Mucosa of stomach (tissue), 1 donor: ENCODE measurements at regions not wholly inside any gene's neighbourhood (a gene's known extent, or its start where the extent isn't known, plus 50 kb on each side); places are given as distances from the start of the nearest gene placed in this dataset.

Experiments
- H3K27me3 ChIP-seq: one replicate; pipeline ENCODE4 v1.7.0; 2013; ENCODE audit warnings: mild to moderate bottlenecking, low read length; ENCODE audit not compliant: control insufficient read depth, insufficient read depth
- H3K36me3 ChIP-seq: one replicate; pipeline ENCODE4 v1.7.0; 2013; ENCODE audit warnings: low read length; ENCODE audit not compliant: control insufficient read depth, insufficient read depth
- H3K4me1 ChIP-seq: one replicate; pipeline ENCODE4 v1.7.0; 2013; ENCODE audit warnings: mild to moderate bottlenecking, low read length; ENCODE audit not compliant: control insufficient read depth, insufficient read depth
- H3K4me3 ChIP-seq: one replicate; pipeline ENCODE4 v1.7.0; 2013; ENCODE audit warnings: low read length
- H3K9ac ChIP-seq: one replicate; pipeline ENCODE4 v1.7.0; 2013; ENCODE audit warnings: mild to moderate bottlenecking, low read length, moderate library complexity
- H3K9me3 ChIP-seq: one replicate; pipeline ENCODE4 v1.7.0; 2013; ENCODE audit warnings: mild to moderate bottlenecking, low read length, moderate library complexity; ENCODE audit not compliant: control insufficient read depth
- donor health status: Pancreatic carcinoma.

DNA sequence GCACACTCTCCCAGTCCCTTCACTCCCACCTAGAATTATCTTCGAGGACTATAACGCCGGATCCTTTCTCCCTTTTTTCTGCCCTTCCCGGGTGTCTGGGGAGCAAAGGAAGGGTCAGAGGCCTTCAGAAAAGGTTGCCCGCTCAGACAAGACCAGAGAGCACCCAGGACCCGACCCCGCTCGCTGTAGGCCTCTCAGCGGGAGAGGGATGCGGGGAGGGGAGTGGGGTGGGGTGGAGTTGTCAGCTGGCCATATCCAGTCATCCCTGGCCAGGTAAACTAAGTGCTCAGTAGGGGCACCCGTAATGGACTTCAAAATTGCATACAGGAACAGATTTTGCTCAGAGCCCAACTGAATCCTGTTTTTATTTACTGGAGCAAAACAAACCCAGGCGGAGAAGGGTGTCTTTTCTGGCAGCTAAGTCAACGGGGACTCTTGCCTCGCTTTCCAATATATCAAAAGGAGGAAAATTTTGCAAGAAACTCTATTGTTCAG, 65.0 kb downstream of the NOL4 start:
- Histone ChIP-seq H3K36me3 (no peaks in the 10 kb centered on the region), H3K4me3 (no peak overlapping the region), H3K9me3 (no peaks in the 10 kb centered on the region), H3K9ac (no peak overlapping the region), H3K4me1 (no peaks in the 10 kb centered on the region), H3K27me3 (peaks cover 19% of the 10 kb centered on the region)

DNA sequence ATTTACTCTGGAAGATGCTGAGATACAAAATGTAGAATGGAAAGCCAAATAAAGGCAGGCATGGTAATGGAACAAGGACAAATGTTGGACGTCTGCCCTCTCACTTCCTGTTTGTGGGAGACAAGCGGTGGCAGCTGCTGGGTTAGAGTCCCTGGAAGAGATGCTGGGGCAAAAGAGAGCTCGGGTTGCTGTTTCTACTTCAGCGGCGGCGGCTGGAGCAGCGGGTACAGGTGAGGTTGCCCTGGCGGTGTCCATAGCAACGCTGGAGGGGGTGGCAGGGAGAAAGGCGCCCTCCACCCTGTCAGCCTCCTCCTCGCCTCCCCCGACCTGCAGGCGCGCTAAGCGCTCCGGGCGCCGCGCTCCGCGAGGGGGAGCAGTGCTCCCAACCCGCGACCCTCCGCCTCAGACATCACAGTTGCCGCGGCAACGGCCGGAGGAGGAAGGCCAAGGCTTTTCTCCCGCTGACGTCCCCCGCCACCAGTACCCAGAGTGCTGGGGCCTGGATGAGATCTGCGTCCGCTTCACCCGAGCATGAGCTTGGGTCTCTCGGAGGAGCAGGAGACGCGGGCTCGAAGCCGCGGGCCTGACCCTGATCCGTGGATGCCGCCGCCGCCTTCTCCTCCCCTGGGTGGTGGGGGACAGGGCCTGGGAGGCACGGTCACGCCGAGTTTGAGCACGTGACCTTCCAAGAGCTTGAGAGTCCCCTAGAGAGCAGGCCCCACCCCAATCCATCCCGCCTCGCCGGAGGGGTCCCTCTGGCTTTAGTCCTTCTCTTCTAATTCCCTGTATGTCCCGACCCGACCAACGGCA, 65.6 kb downstream of the NOL4 start:
- H3K9ac ChIP-seq, result no peak overlapping the region
- H3K27me3 ChIP-seq, result peaks cover 19% of the 10 kb centered on the region
- H3K4me3 ChIP-seq, result no peak overlapping the region
- H3K36me3 ChIP-seq, result no peaks in the 10 kb centered on the region
- no peaks in the 10 kb centered on the region for H3K4me1 ChIP-seq
- H3K9me3 ChIP-seq, result no peaks in the 10 kb centered on the region

DNA sequence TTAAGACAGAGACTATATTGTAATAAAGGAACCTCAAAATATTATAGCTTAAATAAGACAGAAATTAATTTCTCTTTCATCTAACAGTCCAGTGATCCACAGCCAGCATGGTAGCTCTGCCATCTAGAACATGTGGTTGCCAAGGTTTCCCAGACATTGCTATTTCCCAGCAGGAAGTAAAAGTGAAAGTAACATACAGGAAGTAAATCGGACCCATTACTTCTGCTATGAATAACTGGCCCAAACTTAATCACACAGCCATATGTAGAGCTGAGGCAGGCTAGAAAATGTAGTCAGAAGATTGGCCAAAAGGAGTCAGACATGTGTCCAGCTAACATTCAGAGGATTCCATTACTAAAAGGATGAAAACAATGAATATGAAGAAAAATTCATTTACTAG, 71.0 kb downstream of the NOL4 start:
- Histone ChIP-seq H3K36me3 (no peaks in the 10 kb centered on the region), H3K4me3 (no peak overlapping the region), H3K9ac (no peak overlapping the region), H3K4me1 (no peaks in the 10 kb centered on the region), H3K9me3 (no peaks in the 10 kb centered on the region), H3K27me3 (peaks cover 5% of the 10 kb centered on the region)

DNA sequence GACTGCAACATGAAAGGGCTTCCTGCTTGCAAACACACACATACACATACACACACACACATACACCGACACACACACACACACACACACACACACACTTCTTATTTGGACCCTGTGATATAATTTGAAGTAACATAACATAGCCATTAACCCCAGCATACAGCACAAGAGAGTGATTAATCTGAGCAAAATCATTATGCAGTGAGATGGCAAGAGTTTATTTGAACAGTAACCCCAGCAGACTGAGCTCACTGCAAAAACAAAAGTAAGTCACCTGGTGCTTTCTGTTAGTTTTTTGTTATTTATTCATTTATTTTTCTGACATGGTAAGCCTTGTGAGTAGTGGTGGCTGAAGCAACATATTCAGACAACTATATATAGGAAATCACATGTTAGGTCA, 93.7 kb downstream of the NOL4 start:
- Histone ChIP-seq H3K4me3 (no peak overlapping the region), H3K9me3 (no peaks in the 10 kb centered on the region), H3K4me1 (no peaks in the 10 kb centered on the region), H3K27me3 (no peaks in the 10 kb centered on the region), H3K36me3 (no peaks in the 10 kb centered on the region), H3K9ac (no peak overlapping the region)

DNA sequence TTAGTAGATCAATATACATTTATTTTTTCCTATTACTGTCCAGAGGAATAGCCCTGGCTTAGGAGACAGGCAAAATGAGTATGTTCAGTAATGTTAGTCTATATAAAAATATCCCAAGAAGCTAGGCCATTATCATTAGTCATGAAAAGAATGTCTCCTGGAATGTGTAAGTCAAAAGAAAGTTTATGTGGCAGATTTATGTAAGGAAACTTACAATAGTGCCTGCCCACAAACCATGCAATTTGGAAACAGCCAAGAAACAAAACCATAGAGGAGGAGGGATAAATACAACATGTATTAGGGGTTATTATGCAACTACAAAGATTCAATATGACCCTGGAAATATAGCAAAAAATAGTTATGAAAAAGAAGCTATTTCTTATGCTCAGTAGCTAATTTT, 96.3 kb downstream of the NOL4 start:
- Histone ChIP-seq H3K9ac (no peak overlapping the region), H3K36me3 (no peaks in the 10 kb centered on the region), H3K9me3 (no peaks in the 10 kb centered on the region), H3K4me3 (no peak overlapping the region), H3K4me1 (no peaks in the 10 kb centered on the region), H3K27me3 (no peaks in the 10 kb centered on the region)

DNA sequence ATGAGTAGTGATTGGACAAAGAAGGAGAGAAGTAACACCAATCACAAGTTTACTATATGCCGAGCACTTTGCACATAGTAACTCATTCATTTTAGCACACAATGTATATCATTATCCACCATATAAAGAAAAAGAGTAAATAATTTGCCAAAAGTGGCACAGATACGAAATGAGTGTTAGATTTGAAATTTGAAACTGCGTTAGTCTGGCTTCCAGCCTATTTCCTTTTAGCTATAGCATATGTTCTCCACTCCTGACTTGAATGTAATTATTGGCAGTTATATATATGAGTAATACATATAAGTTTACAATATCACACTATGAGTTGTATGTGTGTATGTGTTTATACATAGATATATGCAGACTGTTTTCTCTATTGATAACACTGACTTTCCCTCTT, 98.6 kb downstream of the NOL4 start:
- no peaks in the 10 kb centered on the region for H3K4me1 ChIP-seq
- H3K27me3 ChIP-seq, result no peaks in the 10 kb centered on the region
- H3K4me3 ChIP-seq, result no peak overlapping the region
- H3K9me3 ChIP-seq, result no peaks in the 10 kb centered on the region
- H3K36me3 ChIP-seq, result no peaks in the 10 kb centered on the region
- no peak overlapping the region for H3K9ac ChIP-seq

DNA sequence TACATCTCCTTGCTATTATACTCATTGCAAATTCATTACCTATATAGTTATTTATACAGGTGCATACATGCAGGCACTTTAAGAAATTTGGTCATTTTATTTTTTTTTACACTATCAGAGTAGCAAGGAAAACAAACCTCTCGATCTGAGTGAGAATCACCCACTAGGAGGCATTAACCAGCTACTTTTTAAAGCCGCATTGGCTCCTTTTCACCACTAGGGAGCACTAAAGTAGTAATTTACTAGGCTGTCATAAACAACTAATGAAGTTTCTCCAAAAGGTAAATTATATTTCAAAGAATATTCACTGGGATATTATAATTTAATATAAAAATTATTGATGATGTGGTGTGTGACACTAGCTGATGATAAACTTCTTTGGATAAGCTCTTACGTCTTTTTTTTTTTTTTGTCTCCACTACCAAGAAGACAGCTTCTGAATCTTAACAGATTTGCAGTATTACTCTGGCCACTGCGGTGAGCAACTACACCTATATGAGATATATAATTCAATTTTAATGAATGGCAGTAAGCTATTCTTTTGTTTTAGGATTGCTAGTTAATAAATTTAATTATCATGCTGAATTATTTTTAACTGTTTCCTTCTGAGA, 101.9 kb downstream of the NOL4 start:
- Histone ChIP-seq H3K27me3 (no peaks in the 10 kb centered on the region), H3K4me3 (no peak overlapping the region), H3K4me1 (no peaks in the 10 kb centered on the region), H3K9me3 (no peaks in the 10 kb centered on the region), H3K36me3 (no peaks in the 10 kb centered on the region), H3K9ac (no peak overlapping the region)

DNA sequence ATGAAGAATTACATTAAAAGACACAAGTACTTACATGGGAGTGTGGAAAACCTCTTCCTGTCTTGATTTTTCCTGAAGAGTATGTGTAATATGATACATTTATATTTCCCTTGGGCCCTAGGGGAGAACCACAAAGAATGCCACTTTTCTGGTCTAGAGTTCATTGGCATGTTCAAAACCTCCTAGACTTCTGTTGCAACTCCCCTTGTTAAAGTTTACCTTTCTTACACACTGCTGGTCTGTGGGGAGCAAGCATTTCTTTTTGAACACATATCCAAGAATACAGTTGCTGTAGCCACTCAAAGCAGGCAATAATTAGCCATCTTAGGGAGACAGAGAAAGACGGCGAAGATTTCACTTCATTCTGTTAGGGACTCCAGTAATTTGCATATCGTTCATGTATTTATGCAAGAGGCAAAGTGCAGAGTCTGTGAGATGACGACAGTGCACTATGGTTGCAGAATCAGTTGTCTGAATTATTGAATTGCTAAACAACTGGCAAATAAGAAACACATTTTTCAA, 103.5 kb downstream of the NOL4 start:
- H3K9ac ChIP-seq, result no peak overlapping the region
- H3K27me3 ChIP-seq, result no peaks in the 10 kb centered on the region
- H3K4me3 ChIP-seq, result no peak overlapping the region
- no peaks in the 10 kb centered on the region for H3K9me3 ChIP-seq
- no peaks in the 10 kb centered on the region for H3K36me3 ChIP-seq
- no peaks in the 10 kb centered on the region for H3K4me1 ChIP-seq

DNA sequence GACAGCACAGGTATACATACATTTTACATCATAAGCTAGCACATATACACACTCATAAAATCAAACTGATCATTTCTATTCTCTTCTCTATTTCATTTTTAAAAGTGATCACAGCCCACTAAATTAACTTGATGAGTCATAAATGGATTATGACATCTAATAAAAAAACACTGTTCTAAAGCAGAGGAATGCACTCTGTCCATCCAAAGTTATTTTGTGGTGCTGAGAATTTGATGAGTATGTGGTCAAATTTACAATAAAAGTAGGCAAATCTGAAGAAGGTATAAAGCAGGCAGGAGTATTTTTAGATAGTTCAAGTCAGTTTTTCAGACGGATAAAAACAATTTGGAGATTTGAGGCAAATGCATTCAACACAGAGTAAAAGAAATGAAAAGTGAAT, 104.4 kb downstream of the NOL4 start:
- Histone ChIP-seq H3K27me3 (no peaks in the 10 kb centered on the region), H3K36me3 (no peaks in the 10 kb centered on the region), H3K9me3 (no peaks in the 10 kb centered on the region), H3K4me1 (peaks cover 2% of the 10 kb centered on the region), H3K4me3 (no peak overlapping the region), H3K9ac (no peak overlapping the region)

DNA sequence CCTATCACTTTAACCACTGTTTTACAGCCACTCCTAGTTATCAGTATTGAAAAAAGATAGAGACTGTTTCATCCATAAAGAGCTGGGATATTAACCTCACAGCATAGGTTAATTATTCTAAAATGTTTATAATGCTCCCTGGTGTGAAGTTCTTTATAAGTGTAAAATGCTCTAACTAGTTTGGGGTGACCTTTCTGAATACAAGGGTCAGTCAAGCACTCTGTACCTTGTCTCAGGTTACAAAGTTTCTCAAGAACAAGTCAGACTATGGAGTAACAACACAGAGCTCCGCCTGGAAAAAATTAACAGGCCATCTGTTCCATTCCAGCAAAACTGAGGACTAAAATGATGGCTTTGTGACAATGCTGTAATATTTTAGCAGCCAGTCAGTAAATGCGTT, 107.4 kb downstream of the NOL4 start:
- H3K9me3 ChIP-seq, result no peaks in the 10 kb centered on the region
- H3K36me3 ChIP-seq, result no peaks in the 10 kb centered on the region
- H3K4me3 ChIP-seq, result no peak overlapping the region
- peaks cover 3% of the 10 kb centered on the region for H3K4me1 ChIP-seq
- no peak overlapping the region for H3K9ac ChIP-seq
- H3K27me3 ChIP-seq, result no peaks in the 10 kb centered on the region

DNA sequence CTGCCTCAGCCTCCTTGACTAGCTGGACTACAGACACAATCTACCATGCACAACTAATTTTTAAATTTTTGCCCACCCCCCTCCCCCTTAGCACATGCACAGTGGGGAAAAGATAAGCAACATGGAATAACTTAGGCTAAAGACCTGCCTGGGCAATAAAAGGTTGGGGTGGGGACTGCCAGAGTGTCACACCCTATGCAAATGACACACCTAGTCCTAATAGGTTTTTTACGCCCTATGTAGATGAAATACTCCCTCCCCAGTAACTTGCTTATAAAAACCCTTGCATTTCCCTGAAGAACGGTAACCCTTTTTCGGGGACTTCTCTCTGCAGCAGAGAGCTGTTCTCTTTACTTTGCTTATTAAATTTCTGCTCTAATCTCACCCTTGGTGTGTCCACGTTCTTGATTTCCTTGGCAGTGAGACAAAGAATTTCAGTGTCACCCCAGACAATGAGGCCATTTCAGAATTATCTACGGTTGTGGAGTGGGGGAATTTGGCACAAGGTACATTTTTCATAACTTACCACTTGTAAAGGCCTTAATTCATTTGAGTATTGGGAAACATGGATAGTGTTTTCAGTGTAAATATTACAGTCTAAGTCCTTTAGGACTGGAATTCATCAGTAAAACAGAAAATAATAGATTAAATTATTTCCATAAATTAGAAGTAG, 109.2 kb downstream of the NOL4 start:
- Histone ChIP-seq H3K9me3 (no peaks in the 10 kb centered on the region), H3K4me1 (peaks cover 3% of the 10 kb centered on the region), H3K4me3 (no peak overlapping the region), H3K9ac (no peak overlapping the region), H3K36me3 (no peaks in the 10 kb centered on the region), H3K27me3 (no peaks in the 10 kb centered on the region)

DNA sequence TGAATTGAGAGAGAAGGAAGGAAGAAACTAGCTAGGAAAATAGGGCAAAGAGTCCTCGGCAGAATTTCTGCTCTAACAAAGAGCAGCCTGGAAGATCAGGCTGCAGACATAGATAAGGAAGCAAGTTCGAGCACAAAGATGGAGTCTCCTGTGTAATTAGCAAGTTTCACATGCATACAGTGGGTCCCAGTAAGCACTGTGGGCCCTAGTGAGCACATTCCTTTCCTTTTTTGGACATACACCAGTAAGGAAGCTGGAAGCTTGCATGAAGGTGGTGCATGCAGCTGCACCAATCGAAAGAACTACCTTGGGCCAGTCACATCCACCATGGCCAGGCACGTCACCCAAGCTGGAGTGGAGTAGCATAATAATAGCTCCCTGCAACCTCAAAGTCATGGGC, 109.7 kb downstream of the NOL4 start:
- Histone ChIP-seq H3K27me3 (no peaks in the 10 kb centered on the region), H3K4me3 (no peak overlapping the region), H3K9ac (no peak overlapping the region), H3K36me3 (no peaks in the 10 kb centered on the region), H3K4me1 (peaks cover 3% of the 10 kb centered on the region), H3K9me3 (no peaks in the 10 kb centered on the region)
